HCEC 1CT (cell line): ENCODE measurements at regions not wholly inside any gene's neighbourhood (a gene's known extent, or its start where the extent isn't known, plus 50 kb on each side); places are given as distances from the start of the nearest gene placed in this dataset.

Experiments
- DNase-seq: peaks from one replicate; pipeline ENCODE4 v3.0.0-alpha.2; 2017

DNA sequence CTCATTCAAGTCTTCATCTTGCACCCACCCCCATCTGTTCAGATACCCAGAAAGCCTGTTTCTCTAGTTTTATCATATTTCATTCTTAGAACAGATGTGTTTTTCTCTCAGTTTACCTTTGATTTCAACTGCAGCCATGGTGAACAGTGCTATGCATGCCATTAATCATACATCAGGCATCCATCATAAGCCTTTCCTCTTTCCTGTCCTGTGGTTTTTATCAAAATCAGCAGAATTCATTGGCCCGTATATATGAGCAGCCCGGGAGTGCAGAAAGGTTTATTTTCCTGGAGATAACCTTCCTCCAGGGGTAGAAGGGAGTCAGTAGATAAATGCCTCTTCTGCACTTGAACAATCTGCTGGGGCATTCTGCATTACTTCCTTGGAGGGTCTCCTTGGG is 65.7 kb downstream of the IL21 start:
- DNase-seq, result no peak

DNA sequence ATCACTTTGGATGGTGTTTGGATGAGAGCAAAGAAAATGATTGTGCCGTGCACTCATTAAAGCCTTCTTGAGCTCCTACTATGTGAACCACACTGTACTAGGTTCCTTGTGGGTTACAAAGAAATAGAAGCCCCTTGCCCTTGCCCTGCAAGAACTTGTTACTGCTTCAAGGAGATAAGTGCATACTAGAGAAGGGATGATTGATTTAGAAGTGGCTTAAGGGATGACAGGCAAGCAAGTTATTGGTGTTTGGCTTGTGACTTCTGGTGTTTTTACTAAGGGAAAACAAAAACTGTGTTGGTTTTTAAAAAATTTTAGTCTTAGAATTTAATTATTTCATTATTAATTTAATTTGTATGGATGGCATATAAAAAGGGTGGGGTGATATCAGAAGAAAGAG is 67.4 kb downstream of the IL21 start:
- no peak for DNase-seq

DNA sequence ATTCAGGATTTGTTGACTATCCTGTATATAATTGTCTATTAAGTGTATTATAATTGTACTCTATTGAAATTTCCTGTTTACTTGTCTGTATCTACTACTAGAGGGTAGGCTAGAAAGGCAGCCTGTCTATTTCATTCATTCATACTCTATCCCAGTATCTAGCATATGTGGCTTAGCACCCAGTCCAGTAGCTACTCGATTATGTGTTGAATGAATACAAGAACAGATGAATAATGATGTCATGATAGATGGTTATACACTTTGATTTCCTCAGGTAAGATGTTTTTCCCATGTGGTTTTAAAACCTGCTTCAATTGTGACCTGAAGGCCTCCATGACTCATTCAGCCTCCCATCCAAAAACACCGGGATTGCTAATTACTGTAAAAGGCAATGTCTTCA is 68.0 kb downstream of the IL21 start:
- no peak for DNase-seq

DNA sequence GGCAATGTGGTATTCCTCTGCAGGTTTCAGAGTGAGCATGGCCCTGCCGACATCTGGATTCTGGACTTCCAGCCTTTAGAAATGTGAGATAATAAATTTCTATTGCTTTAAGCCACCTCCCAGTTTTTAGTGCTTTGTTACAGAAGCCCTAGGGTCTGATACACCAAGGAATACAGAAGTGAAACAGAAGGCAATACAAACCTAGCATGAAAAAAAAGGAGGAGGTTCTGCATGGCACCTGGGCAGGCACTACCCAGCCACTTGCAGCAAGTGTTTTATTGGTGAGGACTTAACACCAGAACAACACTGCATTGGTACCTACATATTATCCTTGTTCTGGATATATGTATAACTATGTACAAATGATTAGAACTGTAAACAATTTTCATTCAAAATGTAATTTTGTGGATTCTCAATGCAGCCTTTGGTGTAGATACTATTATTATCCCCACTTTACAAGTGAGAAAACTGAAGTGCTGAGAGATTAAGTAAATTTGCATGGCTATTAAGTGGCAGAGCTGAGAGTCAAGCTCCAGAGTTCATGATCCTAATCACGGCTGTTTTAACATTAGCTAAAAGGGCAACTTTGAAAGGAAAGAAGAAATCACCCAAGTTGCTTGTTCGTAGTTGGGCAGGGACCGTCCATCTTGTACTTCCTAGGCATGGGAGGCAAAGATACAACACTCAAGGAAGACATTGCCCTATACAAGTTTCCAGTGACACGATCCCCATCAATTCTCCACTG is 71.8 kb downstream of the IL21 start:
- no peak for DNase-seq

DNA sequence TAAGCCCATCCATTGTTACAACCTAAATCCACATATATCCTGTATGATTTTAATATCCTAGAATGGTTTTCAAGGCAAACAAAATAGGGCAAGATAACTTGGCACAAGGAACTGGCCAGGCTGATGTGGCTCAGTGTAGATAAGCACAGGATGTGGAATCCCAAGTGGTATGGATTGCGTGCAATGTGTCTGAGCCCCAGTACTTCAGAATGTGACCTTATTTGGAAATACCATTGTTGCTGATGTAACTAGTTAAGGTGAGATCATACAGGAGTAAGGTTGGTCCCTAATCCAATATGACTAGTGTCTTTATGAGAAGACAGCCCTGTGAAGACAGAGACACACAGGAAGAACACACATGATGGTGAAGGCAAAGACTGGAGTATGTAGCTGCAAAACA is 72.4 kb downstream of the IL21 start:
- DNase-seq, result no peak

DNA sequence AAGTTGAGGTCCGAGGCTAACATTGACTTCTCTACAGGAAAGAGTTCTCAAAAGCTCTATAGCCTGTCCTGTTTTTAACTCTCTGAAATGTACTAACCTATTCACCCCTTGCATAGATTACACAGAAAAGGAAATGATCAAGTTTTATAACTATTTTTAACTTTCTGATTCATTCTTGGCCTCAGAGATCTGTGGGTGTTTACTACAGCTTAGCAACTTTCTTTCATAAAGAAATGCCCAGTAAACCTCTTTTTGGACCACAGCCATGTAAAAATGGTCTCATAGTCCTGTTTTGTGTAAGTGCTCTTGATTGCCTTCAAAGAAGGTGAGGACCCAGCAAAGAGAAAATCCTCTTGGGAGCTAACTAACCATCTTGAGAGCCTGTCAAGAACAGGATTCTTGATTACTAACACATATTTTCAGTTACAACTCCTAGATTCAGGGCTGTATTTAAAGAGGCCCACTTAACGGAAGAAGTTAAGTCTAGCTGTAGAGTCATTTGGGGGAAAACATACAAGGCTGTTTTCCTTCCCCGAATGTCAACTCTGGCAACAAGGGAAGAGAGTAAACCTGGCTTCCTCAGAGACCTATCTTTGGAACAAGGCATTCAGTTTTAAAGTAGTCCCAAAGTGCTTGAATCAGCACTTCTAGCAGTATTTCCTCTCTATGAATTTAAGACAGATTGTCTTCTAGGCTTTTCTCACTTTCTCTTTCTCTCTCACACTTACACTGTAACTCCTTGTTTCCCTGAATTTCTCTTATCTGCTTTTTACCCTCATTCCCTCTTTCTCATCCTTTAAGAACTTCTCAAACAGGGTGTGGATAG is 78.2 kb downstream of the IL21 start:
- peak; percentile 59 for DNase-seq

- no peak for DNase-seq
These were observed 78.9 kb downstream of the IL21 start for GRCh38 chr4:122541996-122542395.

DNA sequence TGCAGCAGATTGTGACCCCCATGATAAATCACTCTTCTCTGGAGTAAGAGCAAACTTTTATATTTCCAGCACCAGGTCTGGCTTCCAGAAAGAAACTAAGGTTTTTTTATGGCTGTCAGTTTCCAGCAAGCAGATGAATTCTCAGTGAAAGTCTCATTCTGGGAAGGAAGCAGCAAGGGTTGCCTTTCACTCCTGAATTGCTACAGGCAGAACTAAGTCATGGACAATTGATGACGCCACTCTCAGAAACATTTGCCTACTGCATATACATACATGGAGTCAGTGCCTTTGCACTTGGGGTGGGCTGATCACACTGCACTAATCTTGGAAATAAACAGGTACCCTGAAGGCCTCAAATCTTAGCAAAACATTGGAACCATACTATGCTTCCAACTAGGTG is 80.0 kb downstream of the IL21 start:
- DNase-seq, result no peak

- DNase-seq, result no peak
These were observed 80.9 kb downstream of the IL21 start for GRCh38 chr4:122539861-122540465.

DNA sequence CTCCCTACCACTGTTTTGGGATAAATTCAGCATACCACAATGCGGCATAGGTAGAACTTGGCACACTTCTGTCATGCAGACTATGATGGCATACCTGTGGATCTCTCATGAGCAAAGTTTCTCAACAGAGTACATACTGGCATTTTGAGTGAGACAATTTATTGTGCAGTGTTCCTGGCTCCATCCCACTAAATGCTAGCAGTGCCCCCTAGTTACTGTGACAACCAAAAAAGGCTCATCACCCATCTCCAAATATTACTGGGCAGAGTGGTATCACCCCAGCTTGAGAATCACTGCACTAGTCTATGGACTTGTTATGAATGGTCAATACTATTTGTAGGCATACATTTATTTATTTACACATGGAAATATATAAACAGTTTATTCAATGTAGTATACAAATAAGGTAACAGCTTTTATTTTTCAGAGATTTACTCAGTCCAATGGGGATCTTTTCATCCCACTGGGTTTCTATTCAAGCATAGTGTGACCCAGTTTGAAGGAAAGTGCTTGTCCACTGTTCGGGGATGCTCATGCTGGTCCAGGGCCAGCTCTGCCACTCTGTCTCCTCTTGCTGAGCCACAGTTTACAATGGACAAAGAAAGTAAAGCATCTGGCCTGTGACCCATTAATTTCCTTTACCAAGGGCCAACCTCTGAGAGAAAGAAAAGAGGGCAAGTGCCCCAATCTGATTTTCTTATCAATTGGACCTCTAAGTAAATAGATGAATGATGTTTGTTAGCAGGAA is 81.0 kb upstream of the IL2 start:
- DNase-seq, result no peak

- no peak for DNase-seq
These were observed 79.5 kb upstream of the IL2 start for GRCh38 chr4:122536001-122536400.

DNA sequence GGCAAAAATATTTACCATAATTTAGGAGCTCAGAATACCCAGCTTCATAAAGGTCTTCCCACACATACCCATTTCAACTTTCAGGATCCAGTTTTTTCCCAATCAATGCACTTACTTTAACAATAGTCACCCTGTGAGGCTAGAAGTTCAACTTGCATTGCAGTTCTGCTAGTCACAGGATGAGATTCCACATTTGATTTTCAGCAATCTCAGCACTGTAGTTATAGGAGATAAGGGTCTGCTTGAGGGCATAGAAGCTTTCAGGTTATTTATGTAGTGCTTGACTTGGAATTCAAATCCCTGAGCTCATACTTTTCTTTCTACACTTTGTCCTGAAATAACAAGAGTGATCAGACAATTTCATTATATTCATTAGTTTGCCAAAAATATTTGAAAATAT is 78.3 kb upstream of the IL2 start:
- no peak for DNase-seq

DNA sequence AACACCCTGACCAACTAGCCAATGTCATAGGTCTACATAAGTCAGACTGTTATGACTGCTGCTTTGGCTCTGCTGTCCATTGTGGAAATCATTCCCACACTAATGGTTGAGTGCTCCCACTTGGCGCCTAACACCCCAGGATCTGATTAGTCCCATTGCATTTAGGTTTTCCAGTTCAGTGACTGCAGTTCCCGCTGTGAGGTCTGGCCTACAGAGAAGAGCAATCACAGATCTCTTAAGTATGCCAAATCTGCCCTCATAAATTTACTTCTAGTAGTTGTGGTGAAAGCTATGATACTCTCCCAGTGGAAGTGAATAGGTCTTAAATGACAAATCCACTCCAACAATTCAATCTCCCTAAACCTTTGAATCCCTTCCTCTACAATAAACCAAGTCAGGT is 77.3 kb upstream of the IL2 start:
- no peak for DNase-seq

- no peak for DNase-seq
These were observed 76.2 kb upstream of the IL2 start for GRCh38 chr4:122532766-122533165.

DNA sequence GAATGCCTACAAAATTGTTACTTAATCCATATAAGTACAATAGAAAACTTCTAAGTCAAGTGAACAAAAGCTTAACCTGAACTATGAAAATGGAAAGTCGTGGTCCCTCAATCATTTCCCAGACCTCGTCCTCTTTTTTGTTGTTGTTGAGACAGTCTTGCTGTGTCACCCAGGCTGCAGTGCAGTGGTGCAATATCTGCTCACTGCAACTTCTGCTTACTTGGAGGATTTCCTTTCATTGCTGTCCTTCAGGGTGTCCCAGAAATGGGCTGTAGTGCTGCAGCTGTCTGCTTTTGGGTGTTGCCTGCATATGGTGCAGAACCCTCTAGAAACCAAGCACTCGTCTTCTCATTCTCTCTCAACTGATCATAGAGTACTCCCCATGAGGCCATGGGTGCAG is 75.0 kb upstream of the IL2 start:
- no peak for DNase-seq

DNA sequence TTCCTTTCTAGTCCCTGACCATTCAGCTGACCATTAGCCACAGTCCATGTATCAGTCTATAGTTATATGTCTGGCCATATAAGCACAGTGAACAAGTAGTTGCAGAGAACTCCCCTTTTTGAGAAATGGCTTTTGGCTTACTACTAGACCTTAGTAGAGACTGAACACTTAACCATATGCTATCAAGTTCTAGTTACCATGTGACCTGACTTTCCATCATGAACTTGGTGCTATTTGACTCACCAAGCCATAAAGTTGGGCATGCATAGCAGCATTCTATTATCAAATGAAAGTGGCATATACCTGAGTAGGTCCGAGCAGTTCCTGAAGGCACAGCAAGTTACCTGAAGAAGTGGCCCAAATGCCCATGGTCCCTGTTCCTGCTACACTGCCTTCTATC is 74.5 kb upstream of the IL2 start:
- DNase-seq, result no peak

- no peak for DNase-seq
These were observed 72.4 kb upstream of the IL2 start for GRCh38 chr4:122528879-122529278.

- DNase-seq, result no peak
These were observed 69.3 kb upstream of the IL2 start for GRCh38 chr4:122525865-122526264.

- no peak for DNase-seq
These were observed 67.7 kb upstream of the IL2 start for GRCh38 chr4:122524176-122524575.

DNA sequence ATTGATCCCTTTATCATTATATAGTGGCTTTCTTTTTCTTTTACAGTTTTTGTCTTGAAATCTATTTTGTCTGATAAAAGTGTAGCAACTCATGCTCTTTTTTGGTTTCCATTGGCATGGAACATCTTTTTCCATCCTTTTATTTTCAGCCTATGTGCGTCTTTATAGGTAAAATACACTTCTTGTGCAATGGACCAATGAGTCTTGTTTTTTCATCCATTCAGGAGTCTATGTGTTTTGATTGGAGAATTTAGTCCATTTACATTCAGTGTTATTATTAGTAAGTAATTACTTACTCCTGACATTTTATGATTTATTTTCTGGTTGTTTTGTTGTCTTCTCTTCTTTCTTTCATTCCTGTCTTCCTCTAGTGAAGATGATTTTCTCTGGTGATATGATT is 66.4 kb upstream of the IL2 start:
- DNase-seq, result no peak

DNA sequence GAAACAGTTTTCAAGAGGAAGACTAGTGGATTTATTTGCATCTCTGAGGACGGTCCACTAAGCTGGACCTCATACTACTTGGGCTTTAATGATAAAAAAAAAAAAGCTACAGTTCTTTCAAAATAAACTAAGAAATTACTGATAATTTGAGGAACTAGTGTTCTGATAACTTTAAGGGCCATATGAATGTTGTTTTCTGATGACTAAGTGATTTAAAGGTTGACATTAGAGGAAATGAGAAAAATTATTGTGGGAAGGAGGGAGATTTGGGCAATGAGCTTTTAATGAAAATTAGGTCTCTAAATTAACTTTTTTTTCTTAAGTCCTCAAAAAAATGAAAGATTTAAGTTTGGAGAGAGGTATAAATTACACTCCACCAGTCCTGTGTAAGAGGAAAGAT is 60.8 kb upstream of the IL2 start:
- no peak for DNase-seq

DNA sequence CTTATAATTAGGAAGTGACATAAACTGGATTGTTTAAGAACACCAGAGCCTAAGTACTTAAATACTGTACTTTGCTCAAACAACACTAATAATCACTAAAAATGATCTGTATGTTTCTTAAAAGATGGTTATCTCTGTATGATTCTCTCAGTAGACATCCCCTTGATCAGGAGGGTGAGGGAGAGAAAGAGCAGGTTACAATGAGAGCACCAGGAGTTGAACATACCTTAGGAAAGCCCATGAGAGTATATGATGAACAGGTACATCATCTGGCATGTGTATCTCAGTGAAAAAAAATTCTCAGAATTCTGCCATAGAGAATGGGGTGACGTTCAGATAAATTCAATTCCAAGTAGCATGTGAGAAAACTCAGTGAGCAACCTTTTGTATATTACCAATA is 59.9 kb upstream of the IL2 start:
- DNase-seq, result no peak

GRCh38 chr4:122514671-122515070 is 58.1 kb upstream of the IL2 start:
- no peak for DNase-seq

- no peak for DNase-seq
These were observed 55.9 kb upstream of the IL2 start for GRCh38 chr4:122512430-122512829.
